HEK293 (cell line): ENCODE measurements at regions not wholly inside any gene's neighbourhood (a gene's known extent, or its start where the extent isn't known, plus 50 kb on each side); places are given as distances from the start of the nearest gene placed in this dataset.

Experiments
- CTCF ChIA-PET: fragments of 350-600 bp; formaldehyde crosslinking; extraction: SDS; loops from one replicate; lab custom pipeline; 2021; ENCODE audit warnings: antibody characterized with exemption; lab: Yijun Ruan, JAX
- POLR2A ChIA-PET: fragments of 300-600 bp; formaldehyde crosslinking; extraction: SDS; loops from one replicate; lab custom pipeline; 2020; ENCODE audit warnings: antibody characterized with exemption, inconsistent platforms; lab: Yijun Ruan, JAX
- H3K27ac ChIP-seq: fragments of 200-500 bp; sonication (Bioruptor generic); 2 replicates; pipeline ENCODE4 v1.5.1; 2014; ENCODE audit warnings: low read depth, low read length, control low read depth, inconsistent platforms; ENCODE audit errors: extremely low read depth
- H3K36me3 ChIP-seq, 2 experiments: fragments of 200-500 bp in 1 of 2; sonication (Bioruptor generic) in 1 of 2; 1 replicate in 1 of 2; 2 replicates in 1 of 2; pipeline ENCODE4 v1.5.1; 2014 to 2017; ENCODE audit warnings: inconsistent platforms in 2 of 2, low read length in 2 of 2; ENCODE audit not compliant: control insufficient read depth in 2 of 2, insufficient read depth in 1 of 2
- H3K4me1 ChIP-seq: fragments of 200-500 bp; sonication (Bioruptor generic); 2 replicates; pipeline ENCODE4 v1.5.1; 2014; ENCODE audit warnings: mild to moderate bottlenecking, low read length, inconsistent platforms; ENCODE audit not compliant: control insufficient read depth, insufficient read depth
- H3K4me3 ChIP-seq: 2 replicates; pipeline ENCODE4 v1.5.1; 2011; ENCODE audit warnings: low read depth, mild to moderate bottlenecking, control low read depth, low read length, moderate library complexity
- H3K9me3 ChIP-seq: fragments of 200-500 bp; sonication (Bioruptor generic); 2 replicates; pipeline ENCODE4 v1.5.1; 2014; ENCODE audit warnings: low read depth, low read length, inconsistent platforms; ENCODE audit not compliant: control insufficient read depth, insufficient read depth
- FEZF1 ChIP-seq: fragments of 450-650 bp; formaldehyde crosslinking; IDR thresholded peaks from 2 replicates; pipeline ENCODE4 v1.5.1; 2016; ENCODE audit warnings: missing biosample characterization, missing genetic modification characterization
- GLIS1 ChIP-seq: fragments of 450-650 bp; formaldehyde crosslinking; IDR thresholded peaks from 2 replicates; pipeline ENCODE4 v1.5.1; 2016; ENCODE audit warnings: missing biosample characterization, missing genetic modification characterization
- GLIS2 ChIP-seq: fragments of 450-650 bp; formaldehyde crosslinking; IDR thresholded peaks from 2 replicates; pipeline ENCODE4 v1.5.1; 2016; ENCODE audit warnings: missing biosample characterization, missing genetic modification characterization
- KLF7 ChIP-seq: fragments of 450-650 bp; formaldehyde crosslinking; IDR thresholded peaks from 2 replicates; pipeline ENCODE4 v1.5.1; 2016; ENCODE audit warnings: missing biosample characterization, missing genetic modification characterization, borderline replicate concordance
- KLF8 ChIP-seq: fragments of 450-650 bp; formaldehyde crosslinking; IDR thresholded peaks from 2 replicates; pipeline ENCODE4 v1.5.1; 2016; ENCODE audit warnings: missing biosample characterization, missing genetic modification characterization
- MYNN ChIP-seq: fragments of 450-650 bp; formaldehyde crosslinking; IDR thresholded peaks from 2 replicates; pipeline ENCODE4 v1.5.1; 2016; ENCODE audit warnings: missing biosample characterization, missing genetic modification characterization, borderline replicate concordance
- MZF1 ChIP-seq: fragments of 450-650 bp; formaldehyde crosslinking; IDR thresholded peaks from 2 replicates; pipeline ENCODE4 v1.5.1; 2017; ENCODE audit warnings: missing biosample characterization, missing genetic modification characterization, borderline replicate concordance
- SCRT1 ChIP-seq: fragments of 450-650 bp; formaldehyde crosslinking; IDR thresholded peaks from 2 replicates; pipeline ENCODE4 v1.5.1; 2016; ENCODE audit warnings: missing biosample characterization, missing genetic modification characterization, borderline replicate concordance
- ZNF132 ChIP-seq: fragments of 450-650 bp; formaldehyde crosslinking; IDR thresholded peaks from 2 replicates; pipeline ENCODE4 v1.5.1; 2017; ENCODE audit warnings: missing biosample characterization, missing genetic modification characterization, borderline replicate concordance
- ZNF133 ChIP-seq: fragments of 450-650 bp; formaldehyde crosslinking; IDR thresholded peaks from 2 replicates; pipeline ENCODE4 v1.5.1; 2016; ENCODE audit warnings: missing biosample characterization, missing genetic modification characterization
- ZNF221 ChIP-seq: fragments of 450-650 bp; formaldehyde crosslinking; IDR thresholded peaks from 2 replicates; pipeline ENCODE4 v1.5.1; 2017; ENCODE audit warnings: missing biosample characterization, missing genetic modification characterization, borderline replicate concordance
- ZNF274 ChIP-seq, 2 experiments: fragments of 200-500 bp in 1 of 2; fragments of 450-650 bp in 1 of 2; sonication (Bioruptor generic) in 1 of 2; formaldehyde crosslinking in 1 of 2; IDR thresholded peaks; 2 replicates each; pipeline versions ENCODE4 v1.5.1 to v1.6.1; 2014 to 2016; ENCODE audit warnings: borderline replicate concordance in 1 of 2, inconsistent platforms in 1 of 2, low read length in 1 of 2, missing biosample characterization in 1 of 2, missing genetic modification characterization in 1 of 2
- ZNF280C ChIP-seq: fragments of 450-650 bp; formaldehyde crosslinking; IDR thresholded peaks from 2 replicates; pipeline ENCODE4 v1.5.1; 2016; ENCODE audit warnings: missing biosample characterization, missing genetic modification characterization
- ZNF37A ChIP-seq: fragments of 450-650 bp; IDR thresholded peaks from 2 replicates; pipeline ENCODE4 v1.5.1; 2018; ENCODE audit warnings: missing biosample characterization, missing genetic modification characterization
- ZNF394 ChIP-seq: fragments of 450-650 bp; formaldehyde crosslinking; IDR thresholded peaks from 2 replicates; pipeline ENCODE4 v1.5.1; 2016; ENCODE audit warnings: missing biosample characterization, missing genetic modification characterization, mild to moderate bottlenecking, moderate library complexity, borderline replicate concordance
- ZNF529 ChIP-seq: fragments of 450-650 bp; formaldehyde crosslinking; IDR thresholded peaks from 2 replicates; pipeline ENCODE4 v1.5.1; 2017; ENCODE audit warnings: missing genetic modification characterization, missing biosample characterization; ENCODE audit not compliant: insufficient replicate concordance
- ZNF555 ChIP-seq: fragments of 450-650 bp; formaldehyde crosslinking; conservative IDR thresholded peaks from 2 replicates; pipeline ENCODE4 v1.5.1; 2017; ENCODE audit warnings: missing biosample characterization, mild to moderate bottlenecking, missing genetic modification characterization, inconsistent platforms
- ZNF645 ChIP-seq: fragments of 450-650 bp; formaldehyde crosslinking; IDR thresholded peaks from 2 replicates; pipeline ENCODE4; 2016; ENCODE audit warnings: missing biosample characterization, missing genetic modification characterization
- ZNF768 ChIP-seq: fragments of 450-650 bp; formaldehyde crosslinking; IDR thresholded peaks from 2 replicates; pipeline ENCODE4 v1.5.1; 2018; ENCODE audit warnings: missing biosample characterization, mild to moderate bottlenecking, missing genetic modification characterization
- ZSCAN5A ChIP-seq: fragments of 450-650 bp; formaldehyde crosslinking; IDR thresholded peaks from 2 replicates; pipeline ENCODE4 v1.5.1; 2016; ENCODE audit warnings: missing biosample characterization, missing genetic modification characterization
- TF ChIP-seq, protein P1 (sequence below): fragments of 450-650 bp; formaldehyde crosslinking; IDR thresholded peaks from 2 replicates; pipeline ENCODE4 v1.5.1; 2016; ENCODE audit warnings: missing biosample characterization, missing genetic modification characterization
- TF ChIP-seq, protein P2 (sequence below): fragments of 450-650 bp; formaldehyde crosslinking; IDR thresholded peaks from 2 replicates; pipeline ENCODE4 v1.5.1; 2016; ENCODE audit warnings: missing biosample characterization, missing genetic modification characterization

DNA sequence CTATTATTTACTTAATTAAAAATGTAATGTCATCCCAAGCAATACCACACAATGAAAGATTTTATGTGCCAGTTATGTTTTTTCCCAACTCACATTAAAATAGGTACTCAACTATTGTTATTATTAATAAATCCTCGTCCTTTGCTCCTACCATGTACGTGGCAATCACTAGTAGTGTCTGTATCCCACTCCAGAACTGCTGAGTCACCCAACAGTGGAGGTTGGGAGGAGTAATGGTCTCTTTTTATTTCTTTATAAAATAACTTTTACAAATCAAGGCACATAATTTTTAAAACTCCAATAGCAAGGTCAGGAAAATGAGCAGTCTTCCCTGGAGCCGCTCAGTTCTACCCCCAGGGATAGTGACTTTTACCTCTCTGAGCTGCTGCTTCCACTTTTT is 273.5 kb upstream of the PLPP4 start:
- no peak for TF ChIP-seq GLIS2 (tag by site-specific recombination)
- no peak for TF ChIP-seq ZNF645 (tag by site-specific recombination)
- TF ChIP-seq ZNF394 (tag by site-specific recombination) = no peak
- no peak for TF ChIP-seq ZNF274 (IDR thresholded peaks at IDR 0.05; ENCODE audit: low read length)
- TF ChIP-seq ZNF274 (tag by site-specific recombination; IDR thresholded peaks at IDR 0.05; ENCODE audit: borderline replicate concordance) = no peak
- TF ChIP-seq ZNF37A = no peak
- TF ChIP-seq ZNF280C (tag by site-specific recombination) = no peak
- no peak for TF ChIP-seq KLF7 (tag by site-specific recombination)
- TF ChIP-seq MYNN (tag by site-specific recombination) = no peak
- POLR2A ChIA-PET = no interaction called here

DNA sequence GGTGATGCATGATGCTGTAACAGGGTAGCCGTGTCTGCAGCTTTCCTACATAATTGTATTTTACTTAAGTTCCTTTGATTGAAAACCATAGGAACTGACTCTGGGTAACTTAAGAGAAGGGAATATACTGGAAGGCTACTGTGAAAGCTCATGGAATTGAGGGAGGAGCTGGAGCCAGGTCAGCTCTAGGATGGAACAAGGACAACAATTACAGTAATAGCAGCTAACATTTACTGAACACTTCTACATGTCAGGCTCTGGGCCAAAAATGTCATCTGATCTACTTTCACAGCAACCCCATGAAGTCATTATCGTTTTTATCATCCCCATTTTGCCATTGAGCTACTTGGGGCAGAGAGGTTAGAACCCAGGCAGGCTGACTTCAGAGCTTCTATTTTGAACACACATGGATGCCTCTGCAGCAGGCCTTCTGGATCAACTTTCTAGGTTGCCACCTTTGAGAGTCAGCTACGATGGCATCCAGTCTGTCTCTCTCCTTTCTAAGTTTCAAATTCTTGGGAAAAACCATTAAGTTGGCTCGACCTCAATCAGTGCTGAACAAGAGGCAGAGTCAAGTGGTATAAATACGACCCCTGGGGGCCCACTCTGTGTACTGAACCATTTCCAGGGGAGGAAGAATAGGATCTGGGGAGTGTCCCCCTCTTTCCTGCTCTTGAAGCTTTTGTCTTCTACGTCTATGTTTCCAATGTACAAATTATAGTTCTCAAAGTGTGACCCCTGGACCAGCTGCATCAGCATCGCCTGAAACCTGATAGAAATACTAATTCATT is 272.3 kb upstream of the PLPP4 start:
- Histone ChIP-seq H3K27ac (no peak overlapping the region), H3K36me3 (no peaks in the 10 kb centered on the region), H3K9me3 (no peaks in the 10 kb centered on the region), H3K4me3 (no peak overlapping the region), H3K4me1 (peaks cover 10% of the 10 kb centered on the region)
- CTCF ChIA-PET = interaction anchor here (0.6 to 2.2 kb wide), 4 partner anchors 37 to 430 kb away, joined by 3 to 6 read pairs (median 4); no protein-coding TSS in a partner anchor
- POLR2A ChIA-PET = no interaction called here
- TF ChIP-seq ZNF555 (tag by site-specific recombination) (no peak), FEZF1 (tag by site-specific recombination) (peak; percentile 22; the same call in 1 of the 2 replicates), ZNF768 (tag by site-specific recombination) (no peak), ZNF280C (tag by site-specific recombination) (no peak), ZSCAN5A (tag by site-specific recombination) (no peak), ZNF529 (tag by site-specific recombination) (no peak), MZF1 (tag by site-specific recombination) (peak; percentile 86; the same call in 1 of the 2 replicates), ZNF133 (no peak), ZNF221 (tag by site-specific recombination) (no peak), KLF8 (tag by site-specific recombination) (no peak), ZNF132 (no peak), GLIS1 (tag by site-specific recombination) (peak; percentile 26; the same call in 1 of the 2 replicates), SCRT1 (no peak)
- TF ChIP-seq, protein P1, sequence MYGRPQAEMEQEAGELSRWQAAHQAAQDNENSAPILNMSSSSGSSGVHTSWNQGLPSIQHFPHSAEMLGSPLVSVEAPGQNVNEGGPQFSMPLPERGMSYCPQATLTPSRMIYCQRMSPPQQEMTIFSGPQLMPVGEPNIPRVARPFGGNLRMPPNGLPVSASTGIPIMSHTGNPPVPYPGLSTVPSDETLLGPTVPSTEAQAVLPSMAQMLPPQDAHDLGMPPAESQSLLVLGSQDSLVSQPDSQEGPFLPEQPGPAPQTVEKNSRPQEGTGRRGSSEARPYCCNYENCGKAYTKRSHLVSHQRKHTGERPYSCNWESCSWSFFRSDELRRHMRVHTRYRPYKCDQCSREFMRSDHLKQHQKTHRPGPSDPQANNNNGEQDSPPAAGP (tag by site-specific recombination) = no peak
- TF ChIP-seq, protein P2, sequence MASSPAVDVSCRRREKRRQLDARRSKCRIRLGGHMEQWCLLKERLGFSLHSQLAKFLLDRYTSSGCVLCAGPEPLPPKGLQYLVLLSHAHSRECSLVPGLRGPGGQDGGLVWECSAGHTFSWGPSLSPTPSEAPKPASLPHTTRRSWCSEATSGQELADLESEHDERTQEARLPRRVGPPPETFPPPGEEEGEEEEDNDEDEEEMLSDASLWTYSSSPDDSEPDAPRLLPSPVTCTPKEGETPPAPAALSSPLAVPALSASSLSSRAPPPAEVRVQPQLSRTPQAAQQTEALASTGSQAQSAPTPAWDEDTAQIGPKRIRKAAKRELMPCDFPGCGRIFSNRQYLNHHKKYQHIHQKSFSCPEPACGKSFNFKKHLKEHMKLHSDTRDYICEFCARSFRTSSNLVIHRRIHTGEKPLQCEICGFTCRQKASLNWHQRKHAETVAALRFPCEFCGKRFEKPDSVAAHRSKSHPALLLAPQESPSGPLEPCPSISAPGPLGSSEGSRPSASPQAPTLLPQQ (tag by site-specific recombination) = peak; percentile 43; the same call in 1 of the 2 replicates

More for the DNA sequence above, 273.5 kb upstream of the PLPP4 start:
- H3K27ac ChIP-seq = no peak overlapping the region
- H3K9me3 ChIP-seq = no peaks in the 10 kb centered on the region
- CTCF ChIA-PET = interaction anchor here (2.2 kb wide), 1 partner anchor 38 kb away, joined by 6 read pairs; no protein-coding TSS in a partner anchor
- H3K36me3 ChIP-seq = no peaks in the 10 kb centered on the region
- peaks cover 2% of the 10 kb centered on the region; the same call in 1 of the 2 replicates for H3K4me1 ChIP-seq
- H3K4me3 ChIP-seq = no peak overlapping the region
